ENCODE measurements at regions not wholly inside any gene's neighbourhood (a gene's known extent, or its start where the extent isn't known, plus 50 kb on each side); places are given as distances from the start of the nearest gene placed in this dataset.

- H3K27me3 ChIP-seq (ENCODE audit: control insufficient read depth in 2 of 2, insufficient read depth in 2 of 2, low read length in 2 of 2) = no peaks in the 10 kb centered on the region
- no peaks in the 10 kb centered on the region for H4K20me1 ChIP-seq (ENCODE audit: insufficient read depth, low read length)
- Mint-ChIP-seq H3K4me1 (no peaks in the 10 kb centered on the region), H3K36me3 (no peaks in the 10 kb centered on the region), H3K4me3 (no peak overlapping the region), H3K9me3 (peaks cover 2 to 13% (median 9%) of the 10 kb centered on the region in 7 donors), H3K27me3 (ENCODE audit: low read depth in 3 of 3) (peaks cover 0 to 1% (median 0%) of the 10 kb centered on the region in 3 donors), H3K27ac (no peak overlapping the region)
- H3K36me3 ChIP-seq (replicated peaks in 1 of 2; ENCODE audit: control insufficient read depth in 1 of 2, insufficient read depth in 2 of 2, low read length in 2 of 2) = no peaks in the 10 kb centered on the region
- no peak for TF ChIP-seq CTCF (IDR thresholded peaks at IDR 0.05)
- no peaks in the 10 kb centered on the region for H3K4me1 ChIP-seq (ENCODE audit: control insufficient read depth in 1 of 2, insufficient read depth in 2 of 2, low read length in 2 of 2)
- DNase-seq = no peak
- no peak overlapping the region for H2AFZ ChIP-seq (ENCODE audit: insufficient read depth, low read depth, low read length, poor library complexity, severe bottlenecking)
- H3K79me2 ChIP-seq (ENCODE audit: insufficient read depth, low read length) = no peaks in the 10 kb centered on the region
- H3K9me3 ChIP-seq (replicated peaks in 1 of 2; ENCODE audit: control insufficient read depth in 1 of 2, insufficient read depth in 1 of 2, low read length in 2 of 2) = peaks cover 0 to 9% of the 10 kb centered on the region in 2 donors
- H3K27ac ChIP-seq (ENCODE audit: low read depth in 1 of 2, low read length in 2 of 2) = no peak overlapping the region
- intact Hi-C loops (cut with micrococcal nuclease) = no loop called here
- H3K4me2 ChIP-seq (replicated peaks; ENCODE audit: extremely low read depth, low read length, poor library complexity, severe bottlenecking) = no peak overlapping the region
- no peak overlapping the region for H3K4me3 ChIP-seq (replicated peaks in 1 of 3; ENCODE audit: low read depth in 2 of 3, low read length in 3 of 3)
- H3K9ac ChIP-seq (ENCODE audit: insufficient read depth, low read length, poor library complexity, severe bottlenecking) = no peak overlapping the region
- whole genome bisulfite sequencing (ENCODE audit: insufficient coverage) = no CpG with 5 or more reads among the region's 4 CpGs
These were observed 303.2 kb upstream of the SOX14 start for GRCh38 chr3:137460944-137461343.

- no peak overlapping the region for H2AFZ ChIP-seq (ENCODE audit: insufficient read depth, low read depth, low read length, poor library complexity, severe bottlenecking)
- no peak for TF ChIP-seq CTCF (IDR thresholded peaks at IDR 0.05)
- H3K4me1 ChIP-seq (ENCODE audit: control insufficient read depth in 1 of 2, insufficient read depth in 2 of 2, low read length in 2 of 2) = no peaks in the 10 kb centered on the region
- intact Hi-C loops (cut with micrococcal nuclease) = no loop called here
- no peaks in the 10 kb centered on the region for H3K36me3 ChIP-seq (replicated peaks in 1 of 2; ENCODE audit: control insufficient read depth in 1 of 2, insufficient read depth in 2 of 2, low read length in 2 of 2)
- no peak overlapping the region for H3K27ac Mint-ChIP-seq
- H3K4me2 ChIP-seq (replicated peaks; ENCODE audit: extremely low read depth, low read length, poor library complexity, severe bottlenecking) = no peak overlapping the region
- H3K9me3 Mint-ChIP-seq = peaks cover 2 to 13% (median 10%) of the 10 kb centered on the region in 7 donors
- DNase-seq = no peak
- H3K27ac ChIP-seq (ENCODE audit: low read depth in 1 of 2, low read length in 2 of 2) = no peak overlapping the region
- no peaks in the 10 kb centered on the region for H4K20me1 ChIP-seq (ENCODE audit: insufficient read depth, low read length)
- no peaks in the 10 kb centered on the region for H3K36me3 Mint-ChIP-seq
- WGBS (ENCODE audit: insufficient coverage) = 100% methylated on average over 3 of the region's 5 CpGs
- no peaks in the 10 kb centered on the region for H3K79me2 ChIP-seq (ENCODE audit: insufficient read depth, low read length)
- no peak overlapping the region for H3K9ac ChIP-seq (ENCODE audit: insufficient read depth, low read length, poor library complexity, severe bottlenecking)
- peaks cover 0 to 1% (median 0%) of the 10 kb centered on the region in 3 donors for H3K27me3 Mint-ChIP-seq (ENCODE audit: low read depth in 3 of 3)
- peaks cover 0 to 9% of the 10 kb centered on the region in 2 donors for H3K9me3 ChIP-seq (replicated peaks in 1 of 2; ENCODE audit: control insufficient read depth in 1 of 2, insufficient read depth in 1 of 2, low read length in 2 of 2)
- H3K4me1 Mint-ChIP-seq = no peaks in the 10 kb centered on the region
- no peak overlapping the region for H3K4me3 Mint-ChIP-seq
- no peaks in the 10 kb centered on the region for H3K27me3 ChIP-seq (ENCODE audit: control insufficient read depth in 2 of 2, insufficient read depth in 2 of 2, low read length in 2 of 2)
- H3K4me3 ChIP-seq (replicated peaks in 1 of 3; ENCODE audit: low read depth in 2 of 3, low read length in 3 of 3) = no peak overlapping the region
These were observed 301.0 kb upstream of the SOX14 start for GRCh38 chr3:137463131-137463530.

All from CD14-positive monocyte (primary cell).